ENCODE measurements at regions not wholly inside any gene's neighbourhood (a gene's known extent, or its start where the extent isn't known, plus 50 kb on each side); places are given as distances from the start of the nearest gene placed in this dataset.

DNA sequence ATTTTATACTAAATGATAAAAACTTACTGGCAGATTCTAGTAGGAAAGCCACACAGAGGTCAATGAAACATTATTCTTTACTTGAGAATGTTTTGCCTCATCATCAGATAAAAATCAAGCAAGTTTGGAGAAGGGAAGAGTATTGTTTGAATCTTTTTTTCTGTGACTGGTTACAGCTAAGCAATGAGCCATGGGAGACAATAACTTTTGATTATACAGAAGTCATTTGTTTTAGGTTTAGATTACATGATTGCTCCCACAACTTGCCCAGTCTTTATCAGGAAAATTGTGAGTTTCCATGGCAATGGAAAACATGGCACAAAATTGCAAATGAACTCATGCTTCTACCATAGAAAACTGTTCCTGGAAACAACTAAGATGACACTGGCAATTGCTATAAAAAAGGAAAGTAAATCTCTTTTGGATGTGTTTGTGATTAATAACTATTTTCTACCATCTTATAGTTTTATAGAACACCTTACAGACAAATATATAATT is 476.8 kb downstream of the MBD2 start:
- Mint-ChIP-seq H3K4me3 (no peak overlapping the region), H3K36me3 (no peaks in the 10 kb centered on the region), H3K27me3 (no peaks in the 10 kb centered on the region), H3K4me1 (no peaks in the 10 kb centered on the region), H3K27ac (no peak overlapping the region), H3K9me3 (no peaks in the 10 kb centered on the region)
- no peak for DNase-seq

DNA sequence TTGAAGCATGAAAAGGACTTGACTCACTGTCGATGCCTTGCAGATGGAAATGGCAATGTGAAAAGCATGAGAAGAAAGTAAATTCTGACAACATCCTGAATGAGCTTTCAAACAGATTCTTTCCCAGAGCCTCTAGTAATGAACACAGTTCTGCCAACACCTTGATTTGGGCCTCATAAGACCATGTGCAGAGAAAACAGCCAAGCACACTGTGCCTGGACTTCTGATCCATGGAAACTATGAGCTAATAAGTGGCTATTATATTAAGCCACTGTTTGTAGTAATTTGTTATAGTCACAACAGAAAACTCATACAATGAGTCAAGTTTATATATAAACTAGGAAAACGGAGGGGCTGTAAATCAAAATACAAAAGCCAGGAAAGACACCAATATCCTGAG is 477.3 kb downstream of the MBD2 start:
- no peak overlapping the region for H3K4me3 Mint-ChIP-seq
- no peaks in the 10 kb centered on the region for H3K4me1 Mint-ChIP-seq
- no peaks in the 10 kb centered on the region for H3K36me3 Mint-ChIP-seq
- H3K27me3 Mint-ChIP-seq, result no peaks in the 10 kb centered on the region
- DNase-seq, result no peak
- no peaks in the 10 kb centered on the region for H3K9me3 Mint-ChIP-seq
- H3K27ac Mint-ChIP-seq, result no peak overlapping the region

DNA sequence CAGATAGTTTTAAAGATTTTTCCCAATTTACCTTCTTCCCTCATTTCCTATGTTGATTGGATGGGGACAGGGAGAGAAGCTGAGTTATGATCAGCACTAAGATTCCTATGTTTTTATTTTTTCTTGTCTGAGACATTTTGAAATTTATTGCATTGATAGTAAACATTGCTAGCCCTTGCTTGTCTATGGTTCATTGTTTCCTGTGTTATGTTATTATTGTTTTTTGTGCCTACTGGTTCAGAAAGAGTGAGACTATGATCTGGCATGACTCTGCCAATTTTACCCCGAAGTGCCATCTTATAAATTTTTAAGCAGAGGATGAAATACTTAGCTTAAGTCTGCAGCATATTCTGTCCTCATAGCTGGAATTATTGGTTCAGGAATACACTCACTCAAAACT is 478.5 kb downstream of the MBD2 start:
- Mint-ChIP-seq H3K4me1 (no peaks in the 10 kb centered on the region), H3K9me3 (no peaks in the 10 kb centered on the region), H3K27me3 (no peaks in the 10 kb centered on the region), H3K4me3 (no peak overlapping the region), H3K27ac (no peak overlapping the region), H3K36me3 (no peaks in the 10 kb centered on the region)
- no peak for DNase-seq

DNA sequence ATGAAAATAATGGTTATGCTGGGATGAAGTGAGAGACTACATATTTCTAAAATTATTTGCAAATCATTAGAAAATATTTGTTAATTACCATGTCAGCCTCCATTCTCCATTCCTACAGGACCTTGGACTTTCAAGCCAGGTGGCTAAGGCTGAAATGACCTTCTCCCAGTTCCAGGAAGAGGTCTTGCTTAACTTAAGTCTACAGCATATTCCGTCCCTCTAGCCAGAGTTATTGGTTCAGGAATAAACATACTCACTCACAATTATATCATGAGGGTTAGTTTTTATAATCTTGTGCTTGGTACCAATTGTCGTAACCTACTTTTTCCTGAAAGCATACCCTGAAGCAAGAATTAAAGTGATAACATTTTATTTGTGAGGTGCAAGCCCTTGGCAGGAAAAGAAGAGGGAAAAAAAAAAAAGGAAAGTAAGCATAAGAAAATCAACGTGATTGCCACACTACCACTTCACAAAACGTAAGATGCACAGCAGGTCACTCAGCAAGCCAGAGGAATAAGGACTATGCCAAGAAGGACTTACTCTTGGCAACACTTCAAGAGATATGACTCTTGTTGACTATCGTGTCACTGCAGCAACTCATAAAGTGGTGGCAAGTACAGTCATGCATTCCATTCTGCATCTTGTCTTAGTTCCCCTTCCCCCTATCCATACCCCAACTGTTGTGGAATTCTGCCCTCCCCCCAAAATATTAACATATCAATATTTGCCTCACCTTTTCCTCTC is 479.1 kb downstream of the MBD2 start:
- Mint-ChIP-seq H3K4me1 (no peaks in the 10 kb centered on the region), H3K27me3 (no peaks in the 10 kb centered on the region), H3K4me3 (no peak overlapping the region), H3K36me3 (no peaks in the 10 kb centered on the region), H3K27ac (no peak overlapping the region), H3K9me3 (no peaks in the 10 kb centered on the region)
- no peak for DNase-seq

DNA sequence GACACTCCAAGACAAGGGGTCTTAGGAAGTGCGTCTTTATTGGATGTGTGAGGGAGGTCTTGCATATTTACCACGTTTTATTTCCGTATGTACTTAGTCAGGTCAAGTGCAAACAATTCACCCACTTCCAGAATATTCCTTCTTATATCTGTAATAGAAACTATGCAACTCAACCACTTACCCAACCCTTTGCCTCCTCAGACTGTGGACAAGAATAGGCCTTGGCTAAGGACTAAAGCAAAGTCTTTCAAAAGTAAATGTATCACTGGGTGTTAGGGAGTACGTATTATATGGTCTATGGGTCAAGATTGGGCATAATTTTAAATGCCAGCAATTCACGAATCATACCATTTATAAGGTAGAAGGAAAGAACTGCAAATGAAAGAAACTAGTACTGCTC is 484.8 kb downstream of the MBD2 start:
- H3K9me3 Mint-ChIP-seq, result no peaks in the 10 kb centered on the region
- H3K4me1 Mint-ChIP-seq, result no peaks in the 10 kb centered on the region
- H3K27ac Mint-ChIP-seq, result no peak overlapping the region
- no peaks in the 10 kb centered on the region for H3K36me3 Mint-ChIP-seq
- no peaks in the 10 kb centered on the region for H3K27me3 Mint-ChIP-seq
- no peak overlapping the region for H3K4me3 Mint-ChIP-seq
- DNase-seq, result no peak

DNA sequence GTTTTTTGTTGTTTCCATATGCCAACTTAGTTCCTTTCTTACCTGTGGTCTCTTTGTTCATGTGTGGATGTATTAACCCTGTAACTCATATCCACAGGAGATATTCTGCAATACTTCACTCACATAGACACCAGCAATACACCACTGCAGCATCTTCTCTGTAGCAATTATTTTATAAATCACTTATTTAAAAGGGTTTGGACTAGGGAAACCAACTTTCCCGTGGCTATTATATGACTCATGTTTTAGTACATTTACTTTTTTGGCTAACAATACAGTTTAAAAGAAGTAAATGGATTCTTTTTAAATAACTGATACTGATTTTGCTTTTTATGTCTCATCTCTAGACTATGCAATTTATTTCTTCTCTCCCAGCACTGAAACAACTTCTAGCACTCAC is 488.9 kb downstream of the MBD2 start:
- Mint-ChIP-seq H3K4me3 (no peak overlapping the region), H3K27me3 (no peaks in the 10 kb centered on the region), H3K27ac (no peak overlapping the region), H3K4me1 (no peaks in the 10 kb centered on the region), H3K36me3 (no peaks in the 10 kb centered on the region), H3K9me3 (peaks cover 3% of the 10 kb centered on the region)
- DNase-seq, result no peak

DNA sequence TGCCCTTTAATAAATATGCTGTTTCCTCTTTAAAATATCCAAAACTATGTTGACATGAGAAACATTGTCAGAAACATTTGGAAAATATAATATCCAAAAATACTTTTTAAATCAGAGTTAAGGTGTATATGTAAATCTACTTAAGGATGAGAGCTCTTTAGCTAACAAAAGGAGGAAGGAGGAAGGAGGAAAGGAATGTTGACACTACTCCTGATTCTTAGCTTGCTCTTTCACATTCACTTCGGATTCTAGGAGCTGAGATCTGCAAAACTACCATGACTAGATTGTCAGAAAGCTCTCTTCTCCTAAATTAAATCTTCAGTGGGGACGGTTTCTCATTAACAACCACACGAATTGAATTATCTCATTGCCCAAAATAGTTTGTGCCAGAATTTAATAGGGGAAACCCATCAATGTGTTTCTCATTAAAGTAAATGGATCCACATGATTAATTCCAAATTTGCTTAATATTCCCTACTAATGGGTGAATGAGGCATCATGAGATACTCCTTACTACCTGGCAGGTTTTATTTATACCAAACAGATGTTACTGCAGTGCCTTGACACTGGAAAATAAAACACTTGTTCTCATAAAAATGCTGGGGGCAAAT is 509.1 kb downstream of the MBD2 start:
- H3K36me3 Mint-ChIP-seq, result no peaks in the 10 kb centered on the region
- H3K4me3 Mint-ChIP-seq, result no peak overlapping the region
- H3K4me1 Mint-ChIP-seq, result no peaks in the 10 kb centered on the region
- H3K27me3 Mint-ChIP-seq, result no peaks in the 10 kb centered on the region
- H3K9me3 Mint-ChIP-seq, result no peaks in the 10 kb centered on the region
- H3K27ac Mint-ChIP-seq, result no peak overlapping the region
- no peak for DNase-seq

DNA sequence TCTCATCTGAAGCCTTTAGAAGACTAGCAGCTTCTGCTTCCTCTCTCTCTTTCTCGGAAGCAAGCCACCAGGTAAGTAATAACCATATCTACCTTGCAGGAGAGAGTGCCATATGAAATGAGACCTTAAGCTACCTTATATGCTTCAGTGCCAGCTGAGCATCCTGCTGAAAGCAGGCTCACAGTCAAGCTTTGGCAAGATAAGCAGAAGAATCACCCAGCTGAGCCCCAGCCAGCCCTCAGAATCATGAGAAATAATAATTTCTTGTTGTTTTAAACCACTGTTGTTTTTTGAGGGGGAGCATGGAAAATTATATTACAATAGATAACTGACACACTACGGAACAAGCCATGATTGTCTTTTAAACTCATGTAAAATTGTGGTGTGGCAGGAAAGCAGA is 514.4 kb downstream of the MBD2 start:
- no peak overlapping the region for H3K27ac Mint-ChIP-seq
- H3K36me3 Mint-ChIP-seq, result no peaks in the 10 kb centered on the region
- no peak overlapping the region for H3K4me3 Mint-ChIP-seq
- no peak for DNase-seq
- no peaks in the 10 kb centered on the region for H3K9me3 Mint-ChIP-seq
- no peaks in the 10 kb centered on the region for H3K4me1 Mint-ChIP-seq
- H3K27me3 Mint-ChIP-seq, result no peaks in the 10 kb centered on the region

DNA sequence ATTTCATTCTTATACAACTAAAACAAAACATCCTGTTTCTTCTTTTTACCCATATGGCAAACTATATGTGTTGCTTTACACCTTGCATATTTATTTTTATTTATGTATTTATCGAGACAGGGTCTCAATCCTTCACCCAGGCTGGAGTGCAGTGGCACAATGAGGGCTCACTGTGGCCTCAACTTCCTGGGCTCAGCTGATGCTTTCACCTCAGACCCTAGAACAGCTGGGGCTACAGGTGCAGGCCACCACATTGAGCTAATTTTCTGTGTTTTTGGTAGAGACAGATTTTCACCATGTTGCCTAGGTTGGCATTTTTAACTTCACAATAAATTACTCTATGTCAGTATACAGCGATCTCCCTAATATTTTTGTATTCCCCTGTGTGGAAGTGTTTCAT is 522.0 kb downstream of the MBD2 start:
- no peak for DNase-seq
- H3K9me3 Mint-ChIP-seq, result no peaks in the 10 kb centered on the region
- H3K4me3 Mint-ChIP-seq, result no peak overlapping the region
- no peaks in the 10 kb centered on the region for H3K27me3 Mint-ChIP-seq
- no peak overlapping the region for H3K27ac Mint-ChIP-seq
- H3K36me3 Mint-ChIP-seq, result no peaks in the 10 kb centered on the region
- H3K4me1 Mint-ChIP-seq, result no peaks in the 10 kb centered on the region

DNA sequence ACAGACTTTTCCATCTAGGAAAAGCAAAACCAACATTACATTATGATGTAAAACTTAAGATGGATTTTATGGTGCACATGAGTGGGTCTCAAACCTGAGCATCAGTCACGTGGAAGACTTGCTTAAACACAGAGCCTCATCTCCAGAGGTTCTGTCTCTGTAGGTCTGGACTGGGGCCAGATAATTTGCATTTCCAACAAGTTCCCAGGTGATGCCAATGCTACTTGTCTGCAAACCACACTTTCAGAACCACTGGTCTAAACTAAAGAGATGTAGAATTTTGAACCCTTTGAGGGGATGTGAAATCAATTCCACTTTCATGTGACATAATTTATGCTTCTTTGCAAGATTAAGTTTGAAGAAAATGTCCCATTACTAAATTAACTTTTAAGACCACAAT is 522.8 kb downstream of the MBD2 start:
- DNase-seq, result no peak
- Mint-ChIP-seq H3K4me3 (no peak overlapping the region), H3K27ac (no peak overlapping the region), H3K27me3 (no peaks in the 10 kb centered on the region), H3K4me1 (no peaks in the 10 kb centered on the region), H3K36me3 (no peaks in the 10 kb centered on the region), H3K9me3 (no peaks in the 10 kb centered on the region)

DNA sequence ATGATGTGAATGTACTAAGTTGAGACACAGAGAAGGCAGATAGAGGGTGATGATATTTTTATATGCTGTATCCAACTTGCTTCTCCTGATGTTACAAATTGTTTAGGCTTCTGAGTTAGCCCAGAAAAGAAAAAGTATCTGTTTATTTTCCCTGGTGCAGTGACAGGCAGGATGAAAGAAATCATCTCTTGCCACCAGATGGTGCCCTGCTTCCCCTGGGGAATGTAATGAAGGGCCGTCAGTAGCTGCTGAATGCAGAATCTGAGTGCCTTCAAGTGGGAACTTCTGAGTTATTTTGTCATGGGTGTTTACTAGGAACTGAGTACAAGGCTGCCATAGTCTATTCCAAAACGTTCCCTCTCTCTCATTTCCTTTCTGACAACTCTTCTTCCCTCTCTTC is 525.6 kb downstream of the MBD2 start:
- Mint-ChIP-seq H3K27me3 (no peaks in the 10 kb centered on the region), H3K4me1 (no peaks in the 10 kb centered on the region), H3K27ac (no peak overlapping the region), H3K4me3 (no peak overlapping the region), H3K36me3 (no peaks in the 10 kb centered on the region), H3K9me3 (no peaks in the 10 kb centered on the region)
- no peak for DNase-seq

DNA sequence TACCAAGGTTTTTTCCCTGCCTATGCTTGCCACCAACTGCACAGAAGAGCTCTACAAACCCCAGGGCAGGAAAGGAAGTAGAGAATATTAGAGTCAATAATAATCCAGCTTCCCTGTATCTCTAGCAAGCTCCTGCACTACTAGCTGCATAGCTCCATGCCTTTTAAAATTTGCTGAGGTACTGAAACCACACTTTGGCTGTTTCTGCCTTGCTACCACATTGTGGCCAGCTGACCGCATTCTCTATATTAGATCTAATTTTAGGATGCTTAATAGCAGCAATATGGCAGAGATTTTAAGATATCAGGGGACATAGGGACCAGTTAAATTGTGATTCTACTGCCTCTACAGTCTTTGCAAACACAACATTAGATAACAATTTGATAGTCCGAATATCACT is 534.6 kb downstream of the MBD2 start:
- Mint-ChIP-seq H3K4me1 (no peaks in the 10 kb centered on the region), H3K36me3 (no peaks in the 10 kb centered on the region), H3K27ac (no peak overlapping the region), H3K4me3 (no peak overlapping the region), H3K9me3 (peaks cover 1% of the 10 kb centered on the region), H3K27me3 (no peaks in the 10 kb centered on the region)
- no peak for DNase-seq

DNA sequence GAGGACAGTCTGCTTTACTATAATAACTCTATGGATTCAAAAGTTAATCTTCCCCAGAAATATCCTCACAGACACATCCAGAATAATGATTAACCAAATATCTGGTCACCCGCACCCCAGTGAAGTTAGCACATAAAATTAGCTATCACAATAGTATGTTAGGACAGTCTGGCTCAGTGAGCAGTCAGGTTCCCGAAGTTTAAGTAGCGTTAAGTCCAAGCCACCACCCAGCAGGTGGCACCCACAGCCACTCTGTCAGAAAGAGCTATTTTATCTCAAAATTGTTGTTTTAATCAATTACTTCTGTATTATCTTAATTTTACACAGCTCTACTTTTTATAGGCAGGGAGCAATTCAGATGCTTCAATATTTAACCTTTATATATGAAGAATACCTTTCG is 537.5 kb downstream of the MBD2 start:
- Mint-ChIP-seq H3K9me3 (peaks cover 1% of the 10 kb centered on the region), H3K4me3 (no peak overlapping the region), H3K4me1 (no peaks in the 10 kb centered on the region), H3K27ac (no peak overlapping the region), H3K27me3 (no peaks in the 10 kb centered on the region), H3K36me3 (no peaks in the 10 kb centered on the region)
- no peak for DNase-seq

DNA sequence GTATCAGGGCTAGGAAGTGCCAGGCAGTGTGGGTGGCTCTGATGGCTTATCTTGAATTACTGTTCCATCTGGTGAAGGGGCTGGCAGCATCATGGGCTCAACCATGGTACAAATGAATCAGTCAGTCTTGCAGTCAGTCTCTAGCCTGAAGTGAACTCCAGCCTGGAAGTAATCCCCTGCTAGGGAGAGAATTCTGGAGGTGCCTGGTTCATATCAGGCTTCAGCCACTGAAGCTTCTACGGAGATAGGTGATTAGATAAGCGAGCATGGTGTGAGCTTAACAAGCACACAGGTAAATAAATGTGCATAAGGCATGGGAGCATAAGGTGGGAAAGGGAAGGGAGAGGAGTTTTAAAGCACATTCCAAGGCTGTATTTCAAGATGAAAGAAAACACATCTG is 541.7 kb downstream of the MBD2 start:
- Mint-ChIP-seq H3K9me3 (no peaks in the 10 kb centered on the region), H3K36me3 (no peaks in the 10 kb centered on the region), H3K4me3 (no peak overlapping the region), H3K4me1 (no peaks in the 10 kb centered on the region), H3K27ac (no peak overlapping the region), H3K27me3 (no peaks in the 10 kb centered on the region)
- DNase-seq, result no peak

DNA sequence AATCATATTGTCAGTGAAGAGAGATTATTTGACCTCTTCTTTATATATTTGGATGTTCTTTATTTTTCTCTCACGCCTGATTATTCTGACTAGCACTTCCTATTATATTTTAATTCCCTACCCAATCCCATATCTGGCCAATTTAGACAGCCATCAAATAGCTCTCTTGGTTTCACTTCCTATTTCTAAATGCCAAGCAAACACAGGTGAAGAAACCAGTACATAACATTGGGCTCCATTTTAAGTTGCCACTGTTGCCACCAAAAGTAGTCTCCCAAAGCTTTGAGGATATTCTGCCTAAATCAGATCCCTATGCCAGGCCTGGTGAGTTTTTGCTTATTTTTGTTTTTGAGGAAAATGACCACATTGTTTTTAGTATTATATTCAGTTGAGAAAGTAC is 547.0 kb downstream of the MBD2 start:
- Mint-ChIP-seq H3K9me3 (peaks cover 1% of the 10 kb centered on the region), H3K36me3 (no peaks in the 10 kb centered on the region), H3K4me1 (no peaks in the 10 kb centered on the region), H3K4me3 (no peak overlapping the region), H3K27me3 (no peaks in the 10 kb centered on the region), H3K27ac (no peak overlapping the region)
- DNase-seq, result no peak

DNA sequence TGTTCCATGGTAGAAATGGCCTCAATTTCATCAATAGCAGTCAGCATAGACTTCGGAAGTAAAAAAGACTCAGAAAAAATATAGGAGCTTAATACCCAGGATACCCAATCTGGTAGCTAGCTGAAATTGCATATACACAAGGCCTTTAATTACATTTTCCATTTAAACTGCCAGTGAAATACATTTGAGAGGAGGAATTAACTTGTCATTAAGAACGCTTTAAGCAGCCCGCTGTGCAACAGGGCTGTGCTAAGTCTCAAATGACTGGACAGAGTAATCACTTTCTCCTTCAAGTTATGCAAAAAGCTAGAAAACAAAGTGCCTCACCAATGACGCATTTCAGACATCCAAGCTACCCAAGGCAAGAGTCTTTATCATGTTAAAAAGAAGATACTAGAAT is 558.8 kb downstream of the MBD2 start:
- Mint-ChIP-seq H3K27ac (no peak overlapping the region), H3K4me3 (no peak overlapping the region), H3K36me3 (no peaks in the 10 kb centered on the region), H3K4me1 (no peaks in the 10 kb centered on the region), H3K27me3 (no peaks in the 10 kb centered on the region), H3K9me3 (peaks cover 14% of the 10 kb centered on the region)
- no peak for DNase-seq
